Psoas muscle (tissue), 7 donors: ENCODE measurements at regions not wholly inside any gene's neighbourhood (a gene's known extent, or its start where the extent isn't known, plus 50 kb on each side); places are given as distances from the start of the nearest gene placed in this dataset.
A peak's percentile ranks its signal among the peaks of the same experiment; 100 is the strongest.

Source experiments
- ATAC-seq, 4 donors: fragments of 200-7000 bp; cut with Tn5 transposase; one replicate each; pipeline ENCODE4 v1.9.1; 2020; ENCODE audit warnings: moderate library complexity in 3 of 4, mild to moderate bottlenecking in 2 of 4
- DNase-seq, 2 donors: peaks; one replicate each; pipeline ENCODE4 v3.0.0-alpha.2; 2020
- H3K27ac ChIP-seq: fragments of 200-600 bp; one replicate; pipeline ENCODE4 v1.8.0; 2022
- H3K27me3 ChIP-seq, 3 donors: fragments of 200-600 bp in 1 of 3; one replicate each; pipeline versions ENCODE4 v1.6.1 to v1.8.0; 2013 to 2022; ENCODE audit warnings: low read length in 2 of 3, mild to moderate bottlenecking in 2 of 3, moderate library complexity in 1 of 3; ENCODE audit not compliant: insufficient read depth in 3 of 3
- H3K36me3 ChIP-seq, 2 donors: fragments of 200-600 bp in 1 of 2; one replicate each; pipeline versions ENCODE4 v1.6.1 to v1.8.0; 2013 to 2022; ENCODE audit warnings: low read depth in 1 of 2, mild to moderate bottlenecking in 1 of 2, moderate library complexity in 1 of 2; ENCODE audit not compliant: insufficient read depth in 1 of 2
- H3K4me1 ChIP-seq: fragments of 200-600 bp; one replicate; pipeline ENCODE4 v1.8.0; 2022
- H3K4me3 ChIP-seq: fragments of 200-600 bp; one replicate; pipeline ENCODE4 v1.8.0; 2022; ENCODE audit warnings: mild to moderate bottlenecking
- H3K9me3 ChIP-seq: fragments of 200-600 bp; one replicate; pipeline ENCODE4 v1.8.0; 2022
- WGBS, 3 donors: extraction: QIAGEN DNeasy Blood & Tissue Kit; methylation state at CpG; one replicate each; pipeline versions ENCODE4 v1.1.6 to v1.1.7; 2013; 5-methylcytosine and 5-hydroxymethylcytosine counted together
- intact Hi-C, 2 donors: fragments of 100-400 bp; cut with DNase I; formaldehyde crosslinking; loops; one replicate each; pipeline versions ENCODE4 v1.11.0 to v1.14.2; 2022
- TF ChIP-seq, protein P1 (sequence below): fragments of 200-600 bp; IDR thresholded peaks from one replicate; pipeline ENCODE4 v1.8.0; 2022; ENCODE audit warnings: antibody characterized with exemption
- donor health status: healthy with polysubstance abuse.
- donor health status: DM: no; HTN: no; CAD: no; lungs with moderate emphysema.
- donor health status: Bipolar disorder and iron deficiency.
- donor health status: healthy.
- donor health status: DM: yes; HTN: yes; CAD: no.
- donor health status: DM: no; HTN: no; CAD: no.
- donor health status: DM: yes; HTN: yes; CAD: no.

GRCh38 chr13:34862311-34862710, 79.8 kb upstream of the NBEA start:
- H3K4me3 ChIP-seq: no peak overlapping the region
- no peaks in the 10 kb centered on the region for H3K27me3 ChIP-seq
- H3K36me3 ChIP-seq: no peaks in the 10 kb centered on the region
- H3K27ac ChIP-seq: no peak overlapping the region
- H3K9me3 ChIP-seq: no peaks in the 10 kb centered on the region
- intact Hi-C loops: no loop called here
- 87 to 95% (median 91%) methylated on average over 2 of the region's 2 CpGs for WGBS, 3 donors
- TF ChIP-seq, protein P1, sequence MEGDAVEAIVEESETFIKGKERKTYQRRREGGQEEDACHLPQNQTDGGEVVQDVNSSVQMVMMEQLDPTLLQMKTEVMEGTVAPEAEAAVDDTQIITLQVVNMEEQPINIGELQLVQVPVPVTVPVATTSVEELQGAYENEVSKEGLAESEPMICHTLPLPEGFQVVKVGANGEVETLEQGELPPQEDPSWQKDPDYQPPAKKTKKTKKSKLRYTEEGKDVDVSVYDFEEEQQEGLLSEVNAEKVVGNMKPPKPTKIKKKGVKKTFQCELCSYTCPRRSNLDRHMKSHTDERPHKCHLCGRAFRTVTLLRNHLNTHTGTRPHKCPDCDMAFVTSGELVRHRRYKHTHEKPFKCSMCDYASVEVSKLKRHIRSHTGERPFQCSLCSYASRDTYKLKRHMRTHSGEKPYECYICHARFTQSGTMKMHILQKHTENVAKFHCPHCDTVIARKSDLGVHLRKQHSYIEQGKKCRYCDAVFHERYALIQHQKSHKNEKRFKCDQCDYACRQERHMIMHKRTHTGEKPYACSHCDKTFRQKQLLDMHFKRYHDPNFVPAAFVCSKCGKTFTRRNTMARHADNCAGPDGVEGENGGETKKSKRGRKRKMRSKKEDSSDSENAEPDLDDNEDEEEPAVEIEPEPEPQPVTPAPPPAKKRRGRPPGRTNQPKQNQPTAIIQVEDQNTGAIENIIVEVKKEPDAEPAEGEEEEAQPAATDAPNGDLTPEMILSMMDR: no peak
- no peaks in the 10 kb centered on the region for H3K4me1 ChIP-seq
- ATAC-seq: no peak
- no peak for DNase-seq

GRCh38 chr13:34862716-34863115, 79.4 kb upstream of the NBEA start:
- H3K9me3 ChIP-seq: no peaks in the 10 kb centered on the region
- no peaks in the 10 kb centered on the region for H3K36me3 ChIP-seq
- no peaks in the 10 kb centered on the region for H3K27me3 ChIP-seq
- 41 to 52% (median 45%) methylated on average over 3 of the region's 3 CpGs for WGBS, 3 donors
- H3K4me1 ChIP-seq: no peaks in the 10 kb centered on the region
- ATAC-seq: no peak
- no peak overlapping the region for H3K4me3 ChIP-seq
- no peak overlapping the region for H3K27ac ChIP-seq
- intact Hi-C loops: no loop called here
- TF ChIP-seq, protein P1: no peak
- DNase-seq: no peak

GRCh38 chr13:34863360-34864135, 78.5 kb upstream of the NBEA start:
- ATAC-seq: peak; percentile 78 to 95 (median 92)
- H3K4me3 ChIP-seq: no peak overlapping the region
- TF ChIP-seq, protein P1: no peak
- no peaks in the 10 kb centered on the region for H3K27me3 ChIP-seq
- intact Hi-C loops: no loop called here
- H3K4me1 ChIP-seq: no peaks in the 10 kb centered on the region
- DNase-seq: no peak
- no peaks in the 10 kb centered on the region for H3K9me3 ChIP-seq
- no peaks in the 10 kb centered on the region for H3K36me3 ChIP-seq
- peak overlapping the region; percentile 65 for H3K27ac ChIP-seq
- WGBS, 3 donors: 47 to 57% (median 53%) methylated on average over 4 of the region's 4 CpGs

DNA sequence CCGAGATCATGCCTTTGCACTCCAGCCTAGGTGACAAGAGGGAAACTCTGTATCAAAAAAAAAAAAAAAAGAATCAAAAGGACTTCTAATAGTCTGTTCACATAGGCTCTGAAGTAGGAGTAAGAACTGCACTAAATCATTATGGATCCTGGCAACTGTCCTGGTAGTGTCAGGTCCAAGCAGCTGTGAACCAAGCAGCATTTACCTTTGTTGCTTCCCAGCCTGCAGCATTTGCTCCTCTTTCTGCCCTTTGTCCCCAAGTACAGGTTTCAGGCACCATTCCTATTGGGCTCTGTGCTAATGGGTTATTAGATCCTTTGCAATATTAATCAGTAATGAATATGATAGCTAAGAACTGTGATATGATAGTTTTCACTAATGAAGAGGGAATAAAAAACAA, 77.4 kb upstream of the NBEA start:
- no peaks in the 10 kb centered on the region for H3K27me3 ChIP-seq
- peak overlapping the region; percentile 65 for H3K27ac ChIP-seq
- TF ChIP-seq, protein P1: no peak
- H3K9me3 ChIP-seq: no peaks in the 10 kb centered on the region
- 88 to 94% (median 90%) methylated on average over 1 of the region's 1 CpG for WGBS, 3 donors
- ATAC-seq (peak in 3 of 4 donors; percentile 48 to 60 (median 52)), DNase-seq (no peak)
- no peaks in the 10 kb centered on the region for H3K36me3 ChIP-seq
- intact Hi-C loops: no loop called here
- H3K4me3 ChIP-seq: no peak overlapping the region
- H3K4me1 ChIP-seq: no peaks in the 10 kb centered on the region

DNA sequence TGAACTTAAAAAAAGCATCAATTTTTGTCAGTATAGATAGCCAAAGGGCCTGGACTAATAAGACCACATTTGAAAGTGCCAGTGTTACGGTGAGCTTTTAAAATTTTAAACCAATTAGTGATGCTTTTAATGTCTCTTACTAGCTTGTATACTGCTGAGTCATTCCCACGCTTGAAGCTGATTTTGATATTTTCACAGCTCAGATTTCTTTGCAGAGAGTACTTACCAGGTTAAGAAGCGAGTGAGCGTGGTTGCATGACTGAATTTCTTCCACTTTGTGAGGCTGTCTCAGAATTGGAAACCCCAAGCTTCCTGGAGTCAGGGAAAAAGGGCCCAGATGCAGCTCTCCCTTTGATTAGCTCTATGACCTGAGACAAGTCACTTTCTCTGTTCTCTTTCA, 74.5 kb upstream of the NBEA start:
- H3K9me3 ChIP-seq: no peaks in the 10 kb centered on the region
- no peaks in the 10 kb centered on the region for H3K4me1 ChIP-seq
- intact Hi-C loops: no loop called here
- TF ChIP-seq, protein P1: no peak
- H3K4me3 ChIP-seq: no peak overlapping the region
- H3K27ac ChIP-seq: no peak overlapping the region
- H3K36me3 ChIP-seq: no peaks in the 10 kb centered on the region
- 64 to 84% (median 66%) methylated on average over 4 of the region's 4 CpGs for WGBS, 3 donors
- no peaks in the 10 kb centered on the region for H3K27me3 ChIP-seq
- no peak for ATAC-seq
- DNase-seq: no peak
